Mesenchymal stem cell (in vitro differentiated cells and primary cell): ENCODE measurements at regions not wholly inside any gene's neighbourhood (a gene's known extent, or its start where the extent isn't known, plus 50 kb on each side); places are given as distances from the start of the nearest gene placed in this dataset.
A peak's percentile ranks its signal among the peaks of the same experiment; 100 is the strongest.

Experiments used
- DNase-seq: peaks from one replicate; pipeline ENCODE4 v3.0.0-alpha.2; 2013
- H2AFZ ChIP-seq: one replicate; pipeline ENCODE4 v1.6.1; 2013; ENCODE audit warnings: low read depth, mild to moderate bottlenecking, control low read depth, inconsistent platforms, low read length, moderate library complexity
- H2AK5ac ChIP-seq: 2 replicates; pipeline ENCODE4 v1.6.1; 2013; ENCODE audit warnings: low read length, moderate library complexity, mild to moderate bottlenecking, inconsistent platforms; ENCODE audit not compliant: severe bottlenecking
- H2BK120ac ChIP-seq: one replicate; pipeline ENCODE4 v1.6.1; 2013; ENCODE audit warnings: low read depth, mild to moderate bottlenecking, inconsistent platforms, low read length, moderate library complexity
- H2BK12ac ChIP-seq, 2 experiments: one replicate each; pipeline ENCODE4 v1.6.1; 2013; ENCODE audit warnings: inconsistent platforms in 2 of 2, low read length in 2 of 2, mild to moderate bottlenecking in 2 of 2, moderate library complexity in 2 of 2, control low read depth in 1 of 2
- H2BK15ac ChIP-seq: one replicate; pipeline ENCODE4 v1.6.1; 2013; ENCODE audit warnings: mild to moderate bottlenecking, low read depth, inconsistent platforms; ENCODE audit not compliant: poor library complexity, severe bottlenecking
- H2BK5ac ChIP-seq: 2 replicates; pipeline ENCODE4 v1.6.1; 2013; ENCODE audit warnings: low read depth, mild to moderate bottlenecking, low read length, control low read depth, inconsistent platforms; ENCODE audit not compliant: poor library complexity, severe bottlenecking
- H3K14ac ChIP-seq, 2 experiments: one replicate each; pipeline ENCODE4 v1.6.1; 2013; ENCODE audit warnings: inconsistent platforms in 2 of 2, low read length in 2 of 2, control low read depth in 1 of 2, mild to moderate bottlenecking in 1 of 2, moderate library complexity in 1 of 2
- H3K18ac ChIP-seq, 2 experiments: one replicate each; pipeline ENCODE4 v1.6.1; 2013; ENCODE audit warnings: inconsistent platforms in 2 of 2, low read length in 2 of 2, control low read depth in 1 of 2, low read depth in 1 of 2, mild to moderate bottlenecking in 1 of 2
- H3K23ac ChIP-seq, 2 experiments: one replicate each; pipeline ENCODE4 v1.6.1; 2013; ENCODE audit warnings: inconsistent platforms in 2 of 2, low read length in 2 of 2, mild to moderate bottlenecking in 2 of 2, moderate library complexity in 2 of 2, control low read depth in 1 of 2
- H3K27ac ChIP-seq: 2 replicates; pipeline ENCODE4 v1.5.1; 2013; ENCODE audit warnings: mild to moderate bottlenecking, moderate library complexity, low read length, control low read depth, inconsistent platforms; ENCODE audit not compliant: poor library complexity, severe bottlenecking
- H3K27me3 ChIP-seq, 2 experiments: 2 replicates each; pipeline versions ENCODE4 v1.6.1 to v1.7.0; 2013; ENCODE audit warnings: low read length in 2 of 2, mild to moderate bottlenecking in 2 of 2, moderate library complexity in 2 of 2, control low read depth in 1 of 2, inconsistent platforms in 1 of 2; ENCODE audit not compliant: control insufficient read depth in 1 of 2, insufficient read depth in 1 of 2
- H3K36me3 ChIP-seq, 2 experiments: 2 replicates each; pipeline versions ENCODE4 v1.6.1 to v1.7.0; 2013; ENCODE audit warnings: low read length in 2 of 2, control low read depth in 1 of 2, inconsistent platforms in 1 of 2, low read depth in 1 of 2, mild to moderate bottlenecking in 1 of 2; ENCODE audit not compliant: insufficient read depth in 2 of 2, control insufficient read depth in 1 of 2
- H3K4ac ChIP-seq, 2 experiments: one replicate each; pipeline ENCODE4 v1.6.1; 2013; ENCODE audit warnings: inconsistent platforms in 2 of 2, low read length in 2 of 2, mild to moderate bottlenecking in 2 of 2, moderate library complexity in 2 of 2, control low read depth in 1 of 2, low read depth in 1 of 2
- H3K4me1 ChIP-seq: 2 replicates; pipeline ENCODE4 v1.6.1; 2013; ENCODE audit warnings: low read depth, low read length, control low read depth; ENCODE audit not compliant: control insufficient read depth, insufficient read depth
- H3K4me2 ChIP-seq: 2 replicates; pipeline ENCODE4 v1.6.1; 2013; ENCODE audit warnings: low read length, mild to moderate bottlenecking, inconsistent platforms; ENCODE audit not compliant: poor library complexity, severe bottlenecking
- H3K4me3 ChIP-seq, 2 experiments: 2 replicates each; pipeline versions ENCODE4 v1.5.1 to v1.7.0; 2013; ENCODE audit warnings: low read length in 2 of 2, mild to moderate bottlenecking in 2 of 2, control low read depth in 1 of 2, low read depth in 1 of 2; ENCODE audit not compliant: insufficient read depth in 1 of 2
- H3K79me1 ChIP-seq: replicated peaks from 2 replicates; pipeline ENCODE4 v1.6.1; 2013; ENCODE audit warnings: mild to moderate bottlenecking, control low read depth, low read length, inconsistent platforms; ENCODE audit not compliant: poor library complexity, severe bottlenecking
- H3K9ac ChIP-seq: 2 replicates; pipeline ENCODE4 v1.7.0; 2013; ENCODE audit warnings: mild to moderate bottlenecking, low read length, moderate library complexity
- H3K9me3 ChIP-seq: 2 replicates; pipeline ENCODE4 v1.7.0; 2013; ENCODE audit warnings: mild to moderate bottlenecking, low read length; ENCODE audit not compliant: control insufficient read depth
- H4K8ac ChIP-seq: one replicate; pipeline ENCODE4 v1.6.1; 2013; ENCODE audit warnings: inconsistent platforms, mild to moderate bottlenecking, low read length, moderate library complexity
- H4K91ac ChIP-seq: one replicate; pipeline ENCODE4 v1.6.1; 2013; ENCODE audit warnings: mild to moderate bottlenecking, low read length, inconsistent platforms
- WGBS: methylation state at CpG from one replicate; pipeline ENCODE4 v1.1.7; 2013; ENCODE audit warnings: mixed read lengths; 5-methylcytosine and 5-hydroxymethylcytosine counted together

DNA sequence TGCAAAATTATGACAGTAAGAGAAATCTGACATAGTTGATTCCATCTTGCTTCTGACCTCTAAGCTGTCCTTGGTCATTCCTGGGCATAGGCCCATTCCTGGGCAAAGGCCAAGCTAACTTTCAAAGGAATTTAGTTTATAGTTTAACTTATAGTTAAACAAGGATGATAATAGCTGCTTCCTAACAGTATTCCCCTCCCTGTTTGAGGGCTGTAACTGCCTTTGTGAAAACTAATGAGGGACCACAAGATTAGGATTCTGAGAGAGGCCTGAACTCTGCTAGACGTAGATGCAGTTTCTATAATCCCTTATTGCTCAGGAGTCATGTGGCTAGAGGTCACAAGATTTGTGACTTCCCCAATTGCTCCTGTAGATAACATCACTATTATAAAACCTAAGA, 80.2 kb upstream of the ASIC2 start:
- Histone ChIP-seq H3K4me2 (no peak overlapping the region), H3K4me1 (no peaks in the 10 kb centered on the region), H2BK12ac (no peak overlapping the region), H3K36me3 (no peaks in the 10 kb centered on the region), H2BK5ac (no peak overlapping the region), H3K27ac (no peak overlapping the region), H3K23ac (no peak overlapping the region), H2AFZ (no peak overlapping the region), H2AK5ac (no peak overlapping the region), H2BK120ac (no peak overlapping the region), H3K79me1 (no peaks in the 10 kb centered on the region), H2BK15ac (no peak overlapping the region), H3K18ac (no peak overlapping the region), H3K27me3 (peaks cover 0 to 23% of the 10 kb centered on the region in 2 experiments), H3K4me3 (no peak overlapping the region), H4K91ac (no peak overlapping the region), H3K4ac (no peak overlapping the region), H3K9ac (no peak overlapping the region), H3K9me3 (no peaks in the 10 kb centered on the region), H3K14ac (no peak overlapping the region), H4K8ac (no peak overlapping the region)
- no CpG with 5 or more reads among the region's 1 CpG for WGBS
- no peak for DNase-seq

DNA sequence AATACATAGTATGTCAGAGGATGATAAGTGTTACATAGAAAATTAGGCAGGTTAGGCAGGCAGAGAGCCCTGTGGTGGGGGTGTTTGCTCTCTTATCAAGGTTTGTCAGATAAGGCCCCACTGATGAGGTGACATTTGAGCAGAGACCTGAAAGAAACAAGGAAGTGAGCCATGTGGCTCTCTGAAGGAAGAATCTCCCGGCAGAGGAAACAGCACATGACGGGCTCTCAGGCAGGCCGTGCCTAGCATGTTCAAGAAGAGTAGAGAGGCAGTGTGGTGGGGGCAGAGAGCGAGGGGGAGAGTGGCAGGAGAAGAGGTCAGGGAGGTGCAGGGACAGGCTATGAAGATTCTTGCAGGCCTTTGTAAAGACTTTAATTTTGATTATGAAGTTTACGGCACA, 82.0 kb upstream of the ASIC2 start:
- Histone ChIP-seq H3K79me1 (no peaks in the 10 kb centered on the region), H3K4ac (no peak overlapping the region), H2BK5ac (no peak overlapping the region), H2BK15ac (no peak overlapping the region), H3K27ac (no peak overlapping the region), H3K23ac (no peak overlapping the region), H3K18ac (no peak overlapping the region), H2AK5ac (no peak overlapping the region), H3K14ac (no peak overlapping the region), H3K36me3 (no peaks in the 10 kb centered on the region), H4K91ac (no peak overlapping the region), H3K27me3 (peaks cover 0 to 27% of the 10 kb centered on the region in 2 experiments), H3K4me2 (no peak overlapping the region), H4K8ac (no peak overlapping the region), H3K9ac (no peak overlapping the region), H3K4me3 (no peak overlapping the region), H2BK120ac (no peak overlapping the region), H2AFZ (no peak overlapping the region), H3K9me3 (no peaks in the 10 kb centered on the region), H3K4me1 (no peaks in the 10 kb centered on the region), H2BK12ac (no peak overlapping the region)
- no peak for DNase-seq
- WGBS: 52% methylated on average over 5 of the region's 5 CpGs

DNA sequence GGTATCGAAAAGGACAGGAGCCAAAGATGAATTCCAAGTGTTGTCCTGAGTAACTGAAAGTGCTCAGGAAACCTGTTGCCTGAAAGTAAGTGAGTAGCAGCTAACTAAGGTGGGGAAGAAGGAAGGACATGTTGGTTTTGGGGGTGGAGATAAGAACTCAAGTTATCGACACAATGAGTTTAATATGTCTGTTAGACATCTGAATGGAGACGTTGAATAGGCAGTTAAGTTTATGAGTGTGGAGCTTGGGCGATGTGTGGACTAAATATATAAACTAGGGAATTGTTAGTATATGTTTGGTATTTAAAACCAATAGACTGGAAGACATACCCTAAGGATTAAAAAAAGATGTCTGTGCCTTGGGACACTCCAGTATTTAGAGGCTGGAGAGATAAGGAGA, 82.7 kb upstream of the ASIC2 start:
- Histone ChIP-seq H3K9ac (no peak overlapping the region), H2BK15ac (no peak overlapping the region), H3K23ac (no peak overlapping the region), H3K4me3 (no peak overlapping the region), H3K4me2 (no peak overlapping the region), H4K91ac (no peak overlapping the region), H3K9me3 (no peaks in the 10 kb centered on the region), H3K27me3 (peaks cover 0 to 28% of the 10 kb centered on the region in 2 experiments), H2AK5ac (no peak overlapping the region), H2BK5ac (no peak overlapping the region), H3K18ac (no peak overlapping the region), H2AFZ (no peak overlapping the region), H3K4me1 (no peaks in the 10 kb centered on the region), H3K14ac (no peak overlapping the region), H2BK12ac (no peak overlapping the region), H3K79me1 (no peaks in the 10 kb centered on the region), H3K4ac (no peak overlapping the region), H3K36me3 (no peaks in the 10 kb centered on the region), H3K27ac (no peak overlapping the region), H4K8ac (no peak overlapping the region), H2BK120ac (no peak overlapping the region)
- DNase-seq: no peak
- 90% methylated on average over 4 of the region's 4 CpGs for WGBS

DNA sequence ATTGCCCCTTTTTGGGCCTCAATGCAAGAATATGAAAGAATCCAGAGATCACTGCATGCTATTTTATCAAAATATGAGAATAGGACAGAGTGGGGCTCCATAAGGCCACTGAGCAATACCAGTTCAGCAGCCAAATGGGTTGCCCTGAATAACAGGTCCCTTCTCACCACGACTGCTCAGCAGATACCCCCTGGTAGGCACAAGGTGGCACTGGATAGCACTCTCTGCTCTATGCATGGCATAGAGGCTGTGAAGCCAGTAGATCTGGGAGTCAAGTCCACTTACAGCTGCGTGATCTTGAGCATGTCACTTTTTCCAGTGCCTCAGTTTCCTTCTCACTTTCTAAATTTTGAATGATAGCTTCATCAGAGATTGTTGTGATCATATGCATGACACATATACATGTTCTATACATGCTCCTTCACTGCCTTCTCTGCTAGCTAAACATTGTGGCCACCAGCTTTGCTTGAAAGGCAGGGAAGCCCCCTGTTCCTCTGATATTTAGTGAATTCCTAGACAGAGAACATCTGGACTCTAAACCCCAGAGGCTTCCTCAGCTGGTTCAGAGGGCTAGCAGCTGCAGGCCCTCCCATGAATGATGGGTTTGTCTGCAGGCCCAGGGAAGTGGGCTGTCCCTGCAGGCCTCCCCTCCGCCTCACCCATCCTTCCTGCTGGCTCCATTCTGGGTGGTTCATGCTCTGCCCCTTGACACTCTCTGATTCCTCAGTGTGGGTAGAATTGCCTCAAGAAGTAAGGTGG, 84.9 kb upstream of the ASIC2 start:
- Histone ChIP-seq H3K4me3 (no peak overlapping the region), H3K4me2 (no peak overlapping the region), H3K27me3 (peaks cover 0 to 26% of the 10 kb centered on the region in 2 experiments), H2BK120ac (no peak overlapping the region), H3K36me3 (no peaks in the 10 kb centered on the region), H2BK5ac (no peak overlapping the region), H3K23ac (no peak overlapping the region), H4K91ac (peak overlapping the region; percentile 83), H3K9me3 (no peaks in the 10 kb centered on the region), H3K18ac (peak overlapping the region in 1 of 2 experiments; percentile 55), H2AK5ac (no peak overlapping the region), H3K4ac (peak overlapping the region in 1 of 2 experiments; percentile 76), H3K9ac (no peak overlapping the region), H4K8ac (no peak overlapping the region), H3K14ac (peak overlapping the region in 1 of 2 experiments; percentile 63), H3K79me1 (no peaks in the 10 kb centered on the region), H3K4me1 (no peaks in the 10 kb centered on the region), H3K27ac (no peak overlapping the region), H2BK12ac (peak overlapping the region in 1 of 2 experiments; percentile 45), H2AFZ (no peak overlapping the region), H2BK15ac (no peak overlapping the region)
- WGBS: 88% methylated on average over 2 of the region's 3 CpGs
- DNase-seq: no peak
